ENCODE measurements at regions not wholly inside any gene's neighbourhood (a gene's known extent, or its start where the extent isn't known, plus 50 kb on each side); places are given as distances from the start of the nearest gene placed in this dataset.
"Not testable (repeated sequence)": the region's sequence is repeated elsewhere in the genome, so short reads cannot be mapped to it uniquely, and the experiment has no call there.

GRCh38 chr18:44580782-44581181, 99.9 kb upstream of the SETBP1 start:
- H3K27me3 ChIP-seq (replicated peaks); H3K9me3 ChIP-seq (replicated peaks); DNase-seq (ENCODE audit: low read depth in 1 of 2, low spot score in 2 of 2); H3K27ac ChIP-seq; H3K36me3 ChIP-seq; H3K4me3 ChIP-seq: not testable (repeated sequence)
- peaks cover 14% of the 10 kb centered on the region for H3K4me1 ChIP-seq (replicated peaks)

GRCh38 chr18:44582456-44582855, 98.2 kb upstream of the SETBP1 start:
- Histone ChIP-seq H3K4me1 (replicated peaks) (peaks cover 14% of the 10 kb centered on the region), H3K27me3 (replicated peaks) (no peaks in the 10 kb centered on the region), H3K9me3 (replicated peaks) (no peaks in the 10 kb centered on the region), H3K36me3 (no peaks in the 10 kb centered on the region), H3K4me3 (no peak overlapping the region), H3K27ac (no peak overlapping the region)
- DNase-seq (ENCODE audit: low read depth in 1 of 2, low spot score in 2 of 2), result no peak

DNA sequence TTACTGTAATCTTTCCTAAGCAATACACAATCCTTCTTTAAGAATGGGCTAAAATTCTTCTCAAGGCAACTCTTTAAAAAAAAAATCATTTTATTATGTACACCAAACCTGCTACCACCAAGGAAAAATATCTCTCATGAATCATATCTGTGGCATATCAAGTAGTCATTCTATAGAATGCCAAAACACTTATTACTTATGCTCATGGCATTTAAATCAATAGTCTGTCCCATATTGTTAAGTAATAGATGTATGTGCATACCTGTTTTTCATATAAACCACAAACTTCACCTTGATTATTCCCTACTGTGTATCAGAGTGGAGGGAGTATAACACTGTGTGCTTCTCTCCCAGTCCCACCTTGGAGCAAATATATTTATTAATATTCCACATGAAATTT, 95.8 kb upstream of the SETBP1 start:
- Histone ChIP-seq H3K4me1 (replicated peaks) (peaks cover 18% of the 10 kb centered on the region), H3K27ac (no peak overlapping the region), H3K36me3 (no peaks in the 10 kb centered on the region), H3K27me3 (replicated peaks) (no peaks in the 10 kb centered on the region), H3K9me3 (replicated peaks) (no peaks in the 10 kb centered on the region), H3K4me3 (no peak overlapping the region)
- DNase-seq (ENCODE audit: low read depth in 1 of 2, low spot score in 2 of 2), result no peak

DNA sequence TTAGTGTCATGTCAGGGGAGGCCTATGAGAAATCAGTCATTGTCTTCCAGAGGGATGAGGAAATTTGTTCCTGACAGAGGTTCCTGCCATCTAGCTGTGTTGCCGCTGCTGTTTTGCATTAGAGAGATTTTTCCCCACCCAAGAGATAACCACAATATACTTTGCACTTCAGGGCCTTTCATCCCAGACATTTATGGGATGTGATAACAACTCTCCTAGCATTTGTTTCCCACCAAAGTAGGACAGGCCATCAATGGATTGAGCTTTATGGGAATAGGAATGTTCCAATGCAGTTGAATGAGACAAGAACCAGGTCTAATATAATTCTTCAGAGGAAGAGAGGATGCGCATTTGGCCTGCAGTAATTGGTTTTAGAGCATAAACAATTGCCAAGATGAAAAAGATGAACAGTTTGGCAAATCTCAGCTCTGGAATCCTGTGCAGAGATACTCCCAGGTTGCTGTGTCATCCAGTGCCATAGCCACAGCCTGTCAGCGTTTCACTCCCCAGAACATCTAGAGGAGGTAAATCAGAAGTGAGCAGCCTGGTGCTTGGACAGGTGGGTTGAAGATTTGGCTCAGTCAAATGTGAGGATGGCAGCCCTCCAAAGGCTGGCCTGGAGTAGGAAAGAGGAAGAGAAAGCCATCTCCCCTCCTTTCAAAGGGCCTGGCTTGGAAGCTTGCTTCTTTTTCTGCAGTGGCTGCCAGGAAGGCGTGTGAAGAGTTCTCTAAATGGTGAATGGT, 93.7 kb upstream of the SETBP1 start:
- Histone ChIP-seq H3K4me1 (replicated peaks) (peaks cover 37% of the 10 kb centered on the region), H3K27ac (no peak overlapping the region), H3K9me3 (replicated peaks) (no peaks in the 10 kb centered on the region), H3K4me3 (no peak overlapping the region), H3K36me3 (no peaks in the 10 kb centered on the region), H3K27me3 (replicated peaks) (no peaks in the 10 kb centered on the region)
- DNase-seq (ENCODE audit: low read depth in 1 of 2, low spot score in 2 of 2), result no peak

- Histone ChIP-seq H3K9me3 (replicated peaks) (no peaks in the 10 kb centered on the region), H3K36me3 (no peaks in the 10 kb centered on the region), H3K4me3 (no peak overlapping the region), H3K27me3 (replicated peaks) (no peaks in the 10 kb centered on the region), H3K27ac (no peak overlapping the region), H3K4me1 (replicated peaks) (peaks cover 50% of the 10 kb centered on the region)
- DNase-seq (ENCODE audit: low read depth in 1 of 2, low spot score in 2 of 2), result no peak
Measured at GRCh38 chr18:44588508-44588907, 92.2 kb upstream of the SETBP1 start.

DNA sequence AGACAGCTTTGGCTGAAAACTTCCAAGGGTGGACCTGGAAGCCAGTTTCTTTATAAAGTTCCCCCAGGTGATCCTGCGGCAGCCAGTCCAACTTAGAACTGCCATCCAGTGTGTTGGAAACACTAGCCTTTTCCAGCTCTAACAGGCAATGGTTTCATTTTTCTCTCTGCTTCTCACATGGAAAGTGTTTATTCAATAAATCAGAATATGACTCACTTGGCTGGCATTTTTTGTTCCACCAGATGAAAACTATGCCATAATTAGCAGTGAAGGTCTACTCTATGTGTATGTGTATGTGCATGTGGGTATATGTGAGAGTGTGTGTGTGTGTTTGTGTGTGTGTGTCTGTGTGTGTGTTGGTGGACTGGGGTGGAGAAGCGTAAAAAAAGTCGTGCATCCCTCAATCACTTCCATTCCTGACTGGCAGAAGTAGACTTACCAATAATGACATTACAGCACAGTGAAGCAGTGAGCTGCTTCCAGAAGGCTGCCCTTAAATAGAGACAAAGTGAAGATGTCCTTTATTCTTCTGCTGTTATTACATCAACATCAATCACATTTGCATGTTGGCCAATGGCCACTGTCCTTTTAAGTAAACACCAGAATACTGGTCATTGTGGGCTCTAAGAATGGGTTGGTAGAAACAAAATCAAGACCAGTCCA, 90.9 kb upstream of the SETBP1 start:
- Histone ChIP-seq H3K36me3 (no peaks in the 10 kb centered on the region), H3K27me3 (replicated peaks) (no peaks in the 10 kb centered on the region), H3K4me3 (no peak overlapping the region), H3K4me1 (replicated peaks) (peaks cover 62% of the 10 kb centered on the region), H3K9me3 (replicated peaks) (no peaks in the 10 kb centered on the region), H3K27ac (peak overlapping the region; percentile 79)
- DNase-seq (ENCODE audit: low read depth in 1 of 2, low spot score in 2 of 2), result peak in 1 of 2 experiments; percentile 83

GRCh38 chr18:44590956-44591670, 89.6 kb upstream of the SETBP1 start:
- H3K4me1 ChIP-seq (replicated peaks), result peaks cover 75% of the 10 kb centered on the region
- no peak for DNase-seq (ENCODE audit: low read depth in 1 of 2, low spot score in 2 of 2)
- H3K27ac ChIP-seq, result no peak overlapping the region
- no peak overlapping the region for H3K4me3 ChIP-seq
- no peaks in the 10 kb centered on the region for H3K27me3 ChIP-seq (replicated peaks)
- H3K9me3 ChIP-seq (replicated peaks), result no peaks in the 10 kb centered on the region
- H3K36me3 ChIP-seq, result no peaks in the 10 kb centered on the region

DNA sequence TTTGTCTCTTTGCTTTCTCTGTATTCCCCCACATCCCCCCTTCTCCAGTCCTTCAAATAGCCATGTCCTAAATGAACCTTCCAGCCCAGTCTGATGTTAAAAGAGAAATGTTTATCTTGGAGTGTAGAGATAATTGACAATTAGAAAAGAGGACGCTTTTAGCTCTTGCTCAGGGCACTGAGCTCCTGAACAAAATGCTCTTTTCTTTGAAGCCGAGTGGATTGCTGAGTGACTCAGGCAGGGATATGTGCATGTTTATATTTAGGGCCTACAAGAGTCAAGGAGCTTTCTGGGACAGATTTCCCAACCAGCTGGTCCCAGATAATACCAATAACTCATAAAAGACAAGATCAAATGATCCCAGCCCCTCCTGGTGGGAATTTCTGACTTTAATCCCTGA, 88.0 kb upstream of the SETBP1 start:
- peak overlapping the region; percentile 52 for H3K27ac ChIP-seq
- no peaks in the 10 kb centered on the region for H3K36me3 ChIP-seq
- H3K27me3 ChIP-seq (replicated peaks), result no peaks in the 10 kb centered on the region
- peaks cover 82% of the 10 kb centered on the region for H3K4me1 ChIP-seq (replicated peaks)
- no peak overlapping the region for H3K4me3 ChIP-seq
- peak; percentile 49 to 67 for DNase-seq (ENCODE audit: low read depth in 1 of 2, low spot score in 2 of 2)
- no peaks in the 10 kb centered on the region for H3K9me3 ChIP-seq (replicated peaks)

- peak; percentile 60 to 86 for DNase-seq (ENCODE audit: low read depth in 1 of 2, low spot score in 2 of 2)
- no peaks in the 10 kb centered on the region for H3K27me3 ChIP-seq (replicated peaks)
- H3K9me3 ChIP-seq (replicated peaks), result no peaks in the 10 kb centered on the region
- H3K4me3 ChIP-seq, result no peak overlapping the region
- no peaks in the 10 kb centered on the region for H3K36me3 ChIP-seq
- peak overlapping the region; percentile 75 for H3K27ac ChIP-seq
- peaks cover 68% of the 10 kb centered on the region for H3K4me1 ChIP-seq (replicated peaks)
Measured at GRCh38 chr18:44594799-44595467, 85.8 kb upstream of the SETBP1 start.

DNA sequence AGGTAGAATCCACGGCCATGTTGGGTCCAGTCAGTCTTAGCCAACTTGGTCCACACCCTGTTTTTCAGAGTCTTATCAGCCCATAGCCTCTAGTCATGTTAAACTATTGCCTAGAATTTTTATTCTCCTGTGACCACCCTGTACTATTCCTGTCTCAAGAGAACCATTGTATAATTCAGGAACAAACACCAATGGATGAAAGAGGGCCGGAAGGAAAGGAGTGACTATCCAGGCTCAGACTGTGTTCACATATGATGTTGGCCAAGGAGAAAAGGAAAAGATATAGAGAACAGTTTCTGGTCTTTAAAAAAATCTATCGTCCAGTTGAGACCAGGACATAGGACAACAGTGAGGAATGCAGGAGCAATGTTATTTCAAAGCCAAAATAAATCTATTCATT, 82.9 kb upstream of the SETBP1 start:
- no peaks in the 10 kb centered on the region for H3K27me3 ChIP-seq (replicated peaks)
- H3K27ac ChIP-seq, result no peak overlapping the region
- H3K4me3 ChIP-seq, result no peak overlapping the region
- H3K4me1 ChIP-seq (replicated peaks), result peaks cover 61% of the 10 kb centered on the region
- no peaks in the 10 kb centered on the region for H3K9me3 ChIP-seq (replicated peaks)
- DNase-seq (ENCODE audit: low read depth in 1 of 2, low spot score in 2 of 2), result no peak
- no peaks in the 10 kb centered on the region for H3K36me3 ChIP-seq

DNA sequence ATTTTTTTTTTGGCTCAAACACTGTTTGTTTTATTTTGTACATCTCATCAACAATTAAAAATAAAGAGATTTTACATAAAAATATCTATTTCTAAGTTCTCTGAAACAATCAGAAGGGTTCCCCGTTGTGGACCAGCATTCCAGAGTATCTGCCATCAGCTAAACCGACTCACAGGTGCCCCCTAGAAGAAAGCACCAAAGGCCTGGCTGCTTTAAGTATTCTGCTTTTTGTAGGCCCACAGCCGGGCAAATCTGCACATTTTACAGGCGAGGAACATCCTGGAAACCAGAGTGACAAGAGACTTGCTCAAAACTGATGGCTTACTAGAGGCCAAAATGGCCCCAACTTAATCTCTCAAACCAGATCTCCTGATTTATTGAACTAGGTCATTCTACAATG, 82.2 kb upstream of the SETBP1 start:
- H3K27me3 ChIP-seq (replicated peaks), result no peaks in the 10 kb centered on the region
- H3K36me3 ChIP-seq, result no peaks in the 10 kb centered on the region
- no peaks in the 10 kb centered on the region for H3K9me3 ChIP-seq (replicated peaks)
- H3K27ac ChIP-seq, result no peak overlapping the region
- H3K4me3 ChIP-seq, result no peak overlapping the region
- DNase-seq (ENCODE audit: low read depth in 1 of 2, low spot score in 2 of 2), result no peak
- H3K4me1 ChIP-seq (replicated peaks), result peaks cover 57% of the 10 kb centered on the region

DNA sequence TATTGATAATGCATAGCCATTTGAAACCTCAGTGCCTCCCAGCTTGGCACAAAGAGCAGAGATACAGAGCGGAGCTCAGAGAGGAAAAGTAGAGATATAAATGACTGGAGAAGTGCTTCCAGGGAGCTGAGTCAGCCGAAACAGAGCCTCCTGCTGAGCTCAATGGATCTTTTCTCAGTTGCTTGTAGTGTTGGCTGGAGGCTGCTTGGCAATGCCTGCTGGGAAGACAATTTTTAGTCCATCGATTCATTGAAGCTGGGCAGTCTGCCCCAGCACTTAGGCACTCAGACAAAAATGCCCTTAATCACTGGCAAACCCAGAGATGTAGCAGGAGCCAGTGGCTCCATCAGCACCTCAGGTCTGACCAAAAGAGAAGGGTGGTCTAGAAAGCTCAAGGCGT, 81.3 kb upstream of the SETBP1 start:
- Histone ChIP-seq H3K4me1 (replicated peaks) (peaks cover 49% of the 10 kb centered on the region), H3K36me3 (no peaks in the 10 kb centered on the region), H3K27me3 (replicated peaks) (no peaks in the 10 kb centered on the region), H3K9me3 (replicated peaks) (no peaks in the 10 kb centered on the region), H3K27ac (no peak overlapping the region), H3K4me3 (no peak overlapping the region)
- DNase-seq (ENCODE audit: low read depth in 1 of 2, low spot score in 2 of 2), result no peak

GRCh38 chr18:44601447-44601846, 79.2 kb upstream of the SETBP1 start:
- Histone ChIP-seq H3K27me3 (replicated peaks) (no peaks in the 10 kb centered on the region), H3K27ac (peak overlapping the region; percentile 91), H3K4me3 (no peak overlapping the region), H3K9me3 (replicated peaks) (no peaks in the 10 kb centered on the region), H3K4me1 (replicated peaks) (peaks cover 32% of the 10 kb centered on the region), H3K36me3 (no peaks in the 10 kb centered on the region)
- peak; percentile 77 to 79 for DNase-seq (ENCODE audit: low read depth in 1 of 2, low spot score in 2 of 2)

GRCh38 chr18:44602380-44602779, 78.3 kb upstream of the SETBP1 start:
- Histone ChIP-seq H3K36me3 (no peaks in the 10 kb centered on the region), H3K27ac (peak overlapping the region; percentile 91), H3K9me3 (replicated peaks) (no peaks in the 10 kb centered on the region), H3K27me3 (replicated peaks) (no peaks in the 10 kb centered on the region), H3K4me1 (replicated peaks) (peaks cover 28% of the 10 kb centered on the region), H3K4me3 (no peak overlapping the region)
- peak in 1 of 2 experiments; percentile 51 for DNase-seq (ENCODE audit: low read depth in 1 of 2, low spot score in 2 of 2)
